Fibroblast of skin of back (primary cell): ENCODE measurements at regions not wholly inside any gene's neighbourhood (a gene's known extent, or its start where the extent isn't known, plus 50 kb on each side); places are given as distances from the start of the nearest gene placed in this dataset.
"Not testable (repeated sequence)": the region's sequence is repeated elsewhere in the genome, so short reads cannot be mapped to it uniquely, and the experiment has no call there.

Experiments used
- DNase-seq: peaks from one replicate; pipeline ENCODE4 v3.0.0-alpha.2; 2013

GRCh38 chr11:116698080-116698479, 74.7 kb downstream of the BUD13 start:
- no peak for DNase-seq

- no peak for DNase-seq
Measured at GRCh38 chr11:116697639-116698038, 75.1 kb downstream of the BUD13 start.

GRCh38 chr11:116697011-116697410, 75.8 kb downstream of the BUD13 start:
- no peak for DNase-seq

- DNase-seq: no peak
Measured at GRCh38 chr11:116696381-116696941, 76.3 kb downstream of the BUD13 start.

- DNase-seq: no peak
Measured at GRCh38 chr11:116695657-116696254, 77.0 kb downstream of the BUD13 start.

GRCh38 chr11:116694815-116695590, 77.8 kb downstream of the BUD13 start:
- no peak for DNase-seq

- DNase-seq: no peak
Measured at GRCh38 chr11:116694349-116694725, 78.5 kb downstream of the BUD13 start.

- no peak for DNase-seq
Measured at GRCh38 chr11:116693593-116694348, 79.0 kb downstream of the BUD13 start.

GRCh38 chr11:116693102-116693570, 79.7 kb downstream of the BUD13 start:
- DNase-seq: no peak

GRCh38 chr11:116692318-116693101, 80.3 kb downstream of the BUD13 start:
- DNase-seq: no peak

- DNase-seq: peak; percentile 22
Measured at GRCh38 chr11:116691771-116692177, 81.0 kb downstream of the BUD13 start.

GRCh38 chr11:116690611-116691010, 82.2 kb downstream of the BUD13 start:
- DNase-seq: no peak

- DNase-seq: no peak
Measured at GRCh38 chr11:116689413-116690127, 83.2 kb downstream of the BUD13 start.

- DNase-seq: no peak
Measured at GRCh38 chr11:116688202-116688540, 84.6 kb downstream of the BUD13 start.

GRCh38 chr11:116687458-116688201, 85.2 kb downstream of the BUD13 start:
- DNase-seq: no peak

- no peak for DNase-seq
Measured at GRCh38 chr11:116686866-116687265, 85.9 kb downstream of the BUD13 start.

GRCh38 chr11:116683982-116684381, 88.8 kb downstream of the BUD13 start:
- no peak for DNase-seq

- no peak for DNase-seq
Measured at GRCh38 chr11:116680349-116681125, 92.2 kb downstream of the BUD13 start.

- no peak for DNase-seq
Measured at GRCh38 chr11:116678887-116679286, 93.9 kb downstream of the BUD13 start.

GRCh38 chr11:116667318-116667717, 105.5 kb downstream of the BUD13 start:
- DNase-seq: not testable (repeated sequence)
